Adrenal gland (tissue), 9 donors: ENCODE measurements at regions not wholly inside any gene's neighbourhood (a gene's known extent, or its start where the extent isn't known, plus 50 kb on each side); places are given as distances from the start of the nearest gene placed in this dataset.

Source experiments
- DNase-seq, 7 donors: peaks; one replicate each; pipeline ENCODE4 v3.0.0-alpha.2; 2019 to 2020
- H3K27ac ChIP-seq, 5 donors: fragments of 200-600 bp; sonication (generic) in 4 of 5; 1 replicate in 3 of 5; 2 replicates in 2 of 5; pipeline versions ENCODE4 v1.5.1 to v1.8.0; 2016 to 2020; ENCODE audit warnings: mild to moderate bottlenecking in 1 of 5
- H3K27me3 ChIP-seq: fragments of 200-600 bp; 2 replicates; pipeline ENCODE4 v1.8.0; 2021
- H3K36me3 ChIP-seq, 2 donors: fragments of 200-600 bp; replicated peaks in 1 of 2; 1 replicate in 1 of 2; 2 replicates in 1 of 2; pipeline versions ENCODE4 v1.5.1 to v1.8.0; 2018 to 2022
- H3K4me1 ChIP-seq, 2 donors: fragments of 200-600 bp; replicated peaks in 1 of 2; 1 replicate in 1 of 2; 2 replicates in 1 of 2; pipeline versions ENCODE4 v1.5.1 to v1.8.0; 2018 to 2021
- H3K4me3 ChIP-seq, 4 donors: fragments of 200-600 bp; sonication (generic) in 3 of 4; one replicate each; pipeline ENCODE4 v1.5.1; 2016 to 2018
- H3K9me3 ChIP-seq, 3 donors: fragments of 200-600 bp; sonication (generic) in 1 of 3; replicated peaks in 1 of 3; 1 replicate in 2 of 3; 2 replicates in 1 of 3; pipeline versions ENCODE4 v1.5.1 to v1.8.0; 2016 to 2021
- POLR2A ChIP-seq, 2 donors: fragments of 450-650 bp; IDR thresholded peaks; one replicate each; pipeline ENCODE4 v1.6.1; 2017; ENCODE audit warnings: antibody characterized with exemption in 2 of 2, mild to moderate bottlenecking in 2 of 2, moderate library complexity in 1 of 2
- WGBS, 4 donors: extraction: QIAGEN DNeasy Blood & Tissue Kit in 2 of 4; methylation state at CpG; one replicate each; pipeline versions ENCODE4 v1.1.5 to v1.1.7; 2013 to 2017; 5-methylcytosine and 5-hydroxymethylcytosine counted together
- intact Hi-C, 2 donors: fragments of 100-400 bp; cut with DNase I; formaldehyde crosslinking; loops; one replicate each; pipeline versions ENCODE4 v1.14.1 to v1.15.0; 2022 to 2023
- TF ChIP-seq, protein P1 (sequence below), 6 experiments: fragments of 450-650 bp in 4 of 6; fragments of 200-600 bp in 2 of 6; sonication (generic) in 1 of 6; IDR thresholded peaks; 1 replicate in 5 of 6; 2 replicates in 1 of 6; pipeline versions ENCODE4 v1.5.1 to v1.8.0; 2016 to 2021; ENCODE audit warnings: antibody characterized with exemption in 6 of 6, mild to moderate bottlenecking in 2 of 6, moderate library complexity in 1 of 6
- donor health status: healthy with polysubstance abuse.
- donor health status: Bipolar disorder and iron deficiency.
- donor health status: DM: yes; HTN: yes; CAD: no.
- donor health status: DM: no; HTN: no; CAD: no.
- donor health status: DM: no; HTN: no; CAD: no.

DNA sequence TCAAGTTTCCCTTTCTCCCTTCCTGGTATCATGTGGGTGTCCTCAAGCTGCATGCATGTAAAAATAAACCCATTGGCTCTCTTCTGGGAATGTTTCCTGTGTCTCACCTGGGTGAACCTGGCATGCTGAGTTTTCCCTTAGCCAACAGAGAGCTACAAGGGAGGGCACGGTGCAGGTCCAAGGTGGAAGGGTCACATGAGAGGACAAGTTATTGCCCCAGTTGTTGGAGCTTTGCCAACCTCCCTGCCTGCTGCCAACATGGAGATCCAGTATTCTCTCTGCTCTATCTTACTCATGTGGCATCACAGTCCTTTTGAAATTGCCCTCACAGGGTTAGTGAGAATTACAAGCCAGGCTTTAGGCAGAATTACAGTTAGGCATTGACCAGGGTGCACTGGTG is 196.1 kb upstream of the GYPA start:
- H3K36me3 ChIP-seq, result no peaks in the 10 kb centered on the region
- no peaks in the 10 kb centered on the region for H3K27me3 ChIP-seq
- no peak overlapping the region for H3K27ac ChIP-seq
- no peaks in the 10 kb centered on the region for H3K4me1 ChIP-seq
- no peaks in the 10 kb centered on the region for H3K9me3 ChIP-seq
- TF ChIP-seq POLR2A (IDR thresholded peaks at IDR 0.05), result no peak
- TF ChIP-seq, protein P1, sequence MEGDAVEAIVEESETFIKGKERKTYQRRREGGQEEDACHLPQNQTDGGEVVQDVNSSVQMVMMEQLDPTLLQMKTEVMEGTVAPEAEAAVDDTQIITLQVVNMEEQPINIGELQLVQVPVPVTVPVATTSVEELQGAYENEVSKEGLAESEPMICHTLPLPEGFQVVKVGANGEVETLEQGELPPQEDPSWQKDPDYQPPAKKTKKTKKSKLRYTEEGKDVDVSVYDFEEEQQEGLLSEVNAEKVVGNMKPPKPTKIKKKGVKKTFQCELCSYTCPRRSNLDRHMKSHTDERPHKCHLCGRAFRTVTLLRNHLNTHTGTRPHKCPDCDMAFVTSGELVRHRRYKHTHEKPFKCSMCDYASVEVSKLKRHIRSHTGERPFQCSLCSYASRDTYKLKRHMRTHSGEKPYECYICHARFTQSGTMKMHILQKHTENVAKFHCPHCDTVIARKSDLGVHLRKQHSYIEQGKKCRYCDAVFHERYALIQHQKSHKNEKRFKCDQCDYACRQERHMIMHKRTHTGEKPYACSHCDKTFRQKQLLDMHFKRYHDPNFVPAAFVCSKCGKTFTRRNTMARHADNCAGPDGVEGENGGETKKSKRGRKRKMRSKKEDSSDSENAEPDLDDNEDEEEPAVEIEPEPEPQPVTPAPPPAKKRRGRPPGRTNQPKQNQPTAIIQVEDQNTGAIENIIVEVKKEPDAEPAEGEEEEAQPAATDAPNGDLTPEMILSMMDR (IDR thresholded peaks at IDR 0.05), result no peak
- H3K4me3 ChIP-seq, result no peak overlapping the region
- intact Hi-C loops, result no loop called here
- 20 to 54% (median 43%) methylated on average over 1 of the region's 1 CpG for WGBS, 4 donors
- no peak for DNase-seq

DNA sequence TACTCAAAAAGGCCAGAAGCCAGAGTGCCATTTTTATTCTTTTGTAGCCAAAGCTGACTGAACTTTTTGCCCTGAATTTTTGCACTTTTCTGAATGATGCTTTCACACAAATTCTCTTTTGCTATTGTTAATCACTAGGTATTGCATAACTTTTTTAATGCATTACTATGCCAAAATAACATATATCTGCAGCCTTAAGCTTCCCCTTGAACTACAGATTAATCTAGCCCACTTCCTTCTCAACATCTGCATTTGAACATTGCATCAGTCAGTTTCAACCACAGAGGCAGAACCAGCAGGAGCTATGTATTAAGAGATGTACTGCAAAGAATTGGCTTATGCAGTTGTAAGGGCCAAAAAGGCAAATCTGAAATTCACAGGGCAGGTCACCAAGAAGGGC is 197.6 kb upstream of the GYPA start:
- intact Hi-C loops, result no loop called here
- TF ChIP-seq POLR2A (IDR thresholded peaks at IDR 0.05), result no peak
- TF ChIP-seq, protein P1 (IDR thresholded peaks at IDR 0.05), result no peak

DNA sequence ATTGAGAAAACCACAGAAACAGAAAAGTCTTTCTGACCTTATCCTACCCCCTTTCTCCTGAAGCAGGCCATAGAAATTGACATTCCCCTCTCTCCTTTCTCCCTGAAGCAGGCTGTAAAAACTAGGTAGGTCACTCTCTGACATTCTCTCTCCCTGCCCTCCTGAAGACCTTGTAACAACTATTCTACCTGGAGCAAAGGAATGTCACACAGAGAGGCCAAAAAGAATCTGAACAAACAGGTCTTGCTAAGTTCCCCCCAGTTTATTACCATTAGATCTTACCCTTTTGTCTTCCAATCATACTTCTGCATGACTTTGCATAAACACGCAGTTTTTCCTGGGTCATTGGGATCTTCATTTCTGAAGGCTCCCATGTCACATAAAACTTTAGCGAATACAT is 198.3 kb upstream of the GYPA start:
- no peaks in the 10 kb centered on the region for H3K9me3 ChIP-seq
- no peaks in the 10 kb centered on the region for H3K4me1 ChIP-seq
- 89 to 96% (median 93%) methylated on average over 2 of the region's 2 CpGs for WGBS, 4 donors
- no peaks in the 10 kb centered on the region for H3K27me3 ChIP-seq
- intact Hi-C loops, result no loop called here
- TF ChIP-seq, protein P1 (IDR thresholded peaks at IDR 0.05), result no peak
- TF ChIP-seq POLR2A (IDR thresholded peaks at IDR 0.05), result no peak
- DNase-seq, result no peak
- H3K36me3 ChIP-seq, result no peaks in the 10 kb centered on the region
- no peak overlapping the region for H3K4me3 ChIP-seq
- no peak overlapping the region for H3K27ac ChIP-seq

More for the DNA sequence above, 197.6 kb upstream of the GYPA start:
- no peaks in the 10 kb centered on the region for H3K27me3 ChIP-seq
- H3K4me1 ChIP-seq, result no peaks in the 10 kb centered on the region
- H3K4me3 ChIP-seq, result no peak overlapping the region
- H3K9me3 ChIP-seq, result no peaks in the 10 kb centered on the region
- H3K36me3 ChIP-seq, result no peaks in the 10 kb centered on the region
- no peak for DNase-seq
- no peak overlapping the region for H3K27ac ChIP-seq

DNA sequence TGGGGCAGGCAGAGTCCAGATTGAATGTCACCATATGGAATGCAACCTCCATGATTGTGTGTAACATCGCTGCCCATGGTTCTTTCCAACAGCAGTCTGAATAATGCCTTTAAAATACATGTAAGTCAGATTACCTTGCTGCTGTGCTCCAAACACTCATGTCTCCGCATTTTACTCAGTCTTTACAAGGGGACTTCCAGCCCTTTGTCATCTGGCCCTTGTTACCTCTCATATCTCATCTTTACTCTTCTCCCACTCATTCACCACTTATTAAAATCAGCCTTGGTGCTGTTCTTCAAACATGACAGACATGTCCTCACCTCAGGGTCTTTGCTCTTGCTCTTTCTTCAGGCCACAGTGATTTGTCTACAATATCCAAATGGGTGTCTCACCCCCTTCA is 200.4 kb upstream of the GYPA start:
- DNase-seq, result no peak
- WGBS, 4 donors, result 78 to 93% (median 90%) methylated on average over 2 of the region's 2 CpGs
- no peaks in the 10 kb centered on the region for H3K27me3 ChIP-seq
- no peak overlapping the region for H3K4me3 ChIP-seq
- H3K36me3 ChIP-seq, result no peaks in the 10 kb centered on the region
- H3K4me1 ChIP-seq, result no peaks in the 10 kb centered on the region
- TF ChIP-seq, protein P1 (IDR thresholded peaks at IDR 0.05), result no peak
- no peak for TF ChIP-seq POLR2A (IDR thresholded peaks at IDR 0.05)
- no peaks in the 10 kb centered on the region for H3K9me3 ChIP-seq
- intact Hi-C loops, result no loop called here
- H3K27ac ChIP-seq, result no peak overlapping the region
